ENCODE measurements at regions not wholly inside any gene's neighbourhood (a gene's known extent, or its start where the extent isn't known, plus 50 kb on each side); places are given as distances from the start of the nearest gene placed in this dataset.

DNA sequence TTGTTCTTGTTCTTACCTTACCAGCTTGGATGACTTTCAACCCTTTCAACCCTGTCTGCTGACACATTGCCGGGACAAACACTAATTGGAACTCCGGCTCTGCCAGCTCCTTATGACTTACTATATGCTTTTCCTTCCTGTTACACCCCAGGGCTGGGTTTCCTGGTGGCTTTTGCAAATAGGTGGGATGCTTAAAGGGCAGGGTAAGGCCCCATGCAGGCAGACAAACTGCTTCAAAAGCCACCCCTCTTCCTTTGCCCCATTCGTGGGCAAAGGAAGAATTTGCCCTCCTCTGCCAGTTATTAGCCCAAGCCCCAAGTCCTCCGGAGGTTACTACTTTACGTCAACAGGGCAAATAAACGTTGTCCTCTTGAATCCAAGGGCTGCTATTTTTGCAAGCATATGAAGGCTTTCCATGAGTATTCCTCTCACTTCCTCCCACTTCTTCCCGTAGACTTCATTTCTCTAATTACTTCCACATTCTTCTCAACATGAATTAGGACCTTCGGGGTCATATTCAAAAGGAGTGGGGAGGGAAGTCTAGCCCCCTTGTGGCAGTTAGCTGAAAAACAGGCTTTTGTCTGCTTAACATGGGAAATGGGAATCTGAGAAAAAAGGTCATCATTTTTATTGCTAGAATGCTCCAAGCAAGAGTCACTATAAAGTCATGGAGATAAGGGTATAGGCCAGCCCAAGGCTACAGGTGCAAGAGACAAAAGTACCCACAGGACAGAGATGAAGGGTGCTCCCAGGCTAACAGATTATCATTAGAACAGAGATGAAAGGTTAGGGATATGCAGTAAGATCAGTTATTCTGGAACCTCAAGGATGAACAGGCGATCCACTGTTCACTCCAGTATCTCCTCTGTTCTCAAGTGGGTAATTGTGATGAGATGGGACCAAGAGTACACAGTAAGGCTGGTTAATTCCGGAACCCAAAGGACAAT, 56.3 kb upstream of the FSTL1 start:
- TF ChIP-seq, protein P1, sequence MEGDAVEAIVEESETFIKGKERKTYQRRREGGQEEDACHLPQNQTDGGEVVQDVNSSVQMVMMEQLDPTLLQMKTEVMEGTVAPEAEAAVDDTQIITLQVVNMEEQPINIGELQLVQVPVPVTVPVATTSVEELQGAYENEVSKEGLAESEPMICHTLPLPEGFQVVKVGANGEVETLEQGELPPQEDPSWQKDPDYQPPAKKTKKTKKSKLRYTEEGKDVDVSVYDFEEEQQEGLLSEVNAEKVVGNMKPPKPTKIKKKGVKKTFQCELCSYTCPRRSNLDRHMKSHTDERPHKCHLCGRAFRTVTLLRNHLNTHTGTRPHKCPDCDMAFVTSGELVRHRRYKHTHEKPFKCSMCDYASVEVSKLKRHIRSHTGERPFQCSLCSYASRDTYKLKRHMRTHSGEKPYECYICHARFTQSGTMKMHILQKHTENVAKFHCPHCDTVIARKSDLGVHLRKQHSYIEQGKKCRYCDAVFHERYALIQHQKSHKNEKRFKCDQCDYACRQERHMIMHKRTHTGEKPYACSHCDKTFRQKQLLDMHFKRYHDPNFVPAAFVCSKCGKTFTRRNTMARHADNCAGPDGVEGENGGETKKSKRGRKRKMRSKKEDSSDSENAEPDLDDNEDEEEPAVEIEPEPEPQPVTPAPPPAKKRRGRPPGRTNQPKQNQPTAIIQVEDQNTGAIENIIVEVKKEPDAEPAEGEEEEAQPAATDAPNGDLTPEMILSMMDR (IDR thresholded peaks at IDR 0.05; ENCODE audit: low read depth, low read length): peak; percentile 56
- TF ChIP-seq EZH2phosphoT487 (IDR thresholded peaks at IDR 0.05; ENCODE audit: low read depth): no peak

Measured in OCI-LY3 (cell line).